OCI-LY3 (cell line): ENCODE measurements at regions not wholly inside any gene's neighbourhood (a gene's known extent, or its start where the extent isn't known, plus 50 kb on each side); places are given as distances from the start of the nearest gene placed in this dataset.

Experiments used
- H2AFZ ChIP-seq: fragments of 200-600, 300-600 bp; shearing (Covaris generic); 2 replicates; pipeline ENCODE4 v1.6.0; 2014; ENCODE audit warnings: antibody characterized with exemption, low read depth, low read length
- H3K27ac ChIP-seq: fragments of 200-600, 300-600 bp; sonication (generic); 2 replicates; pipeline ENCODE4 v1.5.1; 2014; ENCODE audit warnings: mild to moderate bottlenecking, low read length, moderate library complexity, mixed read lengths
- H3K27me3 ChIP-seq: fragments of 200-600, 300-600 bp; sonication (generic); 2 replicates; pipeline ENCODE4 v1.6.1; 2014; ENCODE audit warnings: low read depth, low read length, mixed read lengths
- H3K36me3 ChIP-seq: fragments of 200-600, 300-600 bp; sonication (generic); replicated peaks from 2 replicates; pipeline ENCODE3; 2014; ENCODE audit warnings: low read depth, low read length, mixed read lengths
- H3K4me1 ChIP-seq: fragments of 300-600, 200-600 bp; sonication (generic); 2 replicates; pipeline ENCODE4 v1.6.1; 2014; ENCODE audit warnings: low read length, mixed read lengths
- H3K4me2 ChIP-seq: fragments of 200-600, 300-600 bp; sonication (generic); 2 replicates; pipeline ENCODE4 v1.6.1; 2014; ENCODE audit warnings: low read length, mixed read lengths
- H3K4me3 ChIP-seq: fragments of 300-600, 200-600 bp; sonication (generic); 2 replicates; pipeline ENCODE4 v1.5.1; 2014; ENCODE audit warnings: antibody characterized with exemption, mild to moderate bottlenecking, low read length, moderate library complexity
- H3K79me2 ChIP-seq: fragments of 300-600, 200-600 bp; shearing (Covaris generic); 2 replicates; pipeline ENCODE4 v1.6.1; 2014; ENCODE audit warnings: mild to moderate bottlenecking, low read length, mixed read lengths
- H3K9ac ChIP-seq: fragments of 300-600, 200-600 bp; shearing (Covaris generic); 2 replicates; pipeline ENCODE4 v1.6.0; 2014; ENCODE audit warnings: mild to moderate bottlenecking, low read length, moderate library complexity
- H3K9me3 ChIP-seq: fragments of 200-600, 300-600 bp; shearing (Covaris generic); 2 replicates; pipeline ENCODE4 v1.6.1; 2014; ENCODE audit warnings: low read length, mixed read lengths; ENCODE audit not compliant: insufficient read depth
- H4K20me1 ChIP-seq: fragments of 200-600, 300-600 bp; sonication (generic); 2 replicates; pipeline ENCODE4 v1.6.1; 2016; ENCODE audit warnings: low read length, mixed read lengths; ENCODE audit not compliant: insufficient read depth
- EZH2phosphoT487 ChIP-seq: fragments of 200-600 bp; shearing (Covaris generic); IDR thresholded peaks from 2 replicates; pipeline ENCODE4 v1.6.1; 2018; ENCODE audit warnings: antibody characterized with exemption, mixed run types, low read depth
- TF ChIP-seq, protein P1 (sequence below): fragments of 200-600, 300-600 bp; sonication (generic); IDR thresholded peaks from 2 replicates; pipeline ENCODE4 v1.5.1; 2014; ENCODE audit warnings: antibody characterized with exemption, low read length, low read depth

DNA sequence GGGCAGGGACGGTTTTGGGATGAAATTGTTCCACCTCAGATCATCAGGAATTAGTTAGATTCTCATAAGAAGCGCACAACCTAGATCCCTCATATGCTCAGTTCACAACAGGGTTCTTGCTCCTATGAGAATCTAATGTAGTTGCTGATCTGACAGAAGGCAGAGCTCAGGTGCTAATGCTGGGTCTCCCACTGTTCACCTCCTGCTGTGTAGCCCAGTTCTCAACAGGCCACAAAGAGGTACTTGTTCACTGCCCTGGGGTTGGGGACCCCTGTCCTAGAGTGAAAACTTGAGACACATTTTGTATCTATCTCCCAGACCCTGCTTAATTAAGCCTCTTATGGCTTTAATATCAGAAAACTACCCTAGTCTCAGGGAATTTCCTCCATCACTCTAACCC is 966.0 kb downstream of the PCDH17 start:
- H3K4me3 ChIP-seq, result no peak overlapping the region
- no peak overlapping the region for H3K4me2 ChIP-seq

DNA sequence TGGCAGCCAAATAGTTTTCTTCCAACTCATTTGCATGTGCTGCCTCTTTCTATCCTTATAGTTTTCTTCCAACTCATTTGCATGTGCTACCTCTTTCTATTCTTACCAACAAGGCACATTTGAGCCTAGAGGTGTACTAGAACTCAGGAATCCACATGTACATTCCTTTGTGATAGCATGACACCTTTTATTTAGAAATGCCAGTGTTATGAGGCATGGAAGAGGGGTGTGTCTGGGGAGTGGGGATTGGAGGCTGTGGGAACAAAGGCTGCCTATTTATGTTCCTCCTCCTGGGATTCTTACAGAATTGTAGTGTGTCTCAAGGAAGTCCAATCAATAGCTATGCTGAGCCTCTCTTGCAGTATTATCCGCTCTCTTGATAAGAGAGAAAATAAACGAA is 966.7 kb downstream of the PCDH17 start:
- H3K4me1 ChIP-seq, result no peaks in the 10 kb centered on the region
- H2AFZ ChIP-seq, result no peak overlapping the region
- H3K4me3 ChIP-seq, result no peak overlapping the region
- no peaks in the 10 kb centered on the region for H3K79me2 ChIP-seq
- TF ChIP-seq, protein P1, sequence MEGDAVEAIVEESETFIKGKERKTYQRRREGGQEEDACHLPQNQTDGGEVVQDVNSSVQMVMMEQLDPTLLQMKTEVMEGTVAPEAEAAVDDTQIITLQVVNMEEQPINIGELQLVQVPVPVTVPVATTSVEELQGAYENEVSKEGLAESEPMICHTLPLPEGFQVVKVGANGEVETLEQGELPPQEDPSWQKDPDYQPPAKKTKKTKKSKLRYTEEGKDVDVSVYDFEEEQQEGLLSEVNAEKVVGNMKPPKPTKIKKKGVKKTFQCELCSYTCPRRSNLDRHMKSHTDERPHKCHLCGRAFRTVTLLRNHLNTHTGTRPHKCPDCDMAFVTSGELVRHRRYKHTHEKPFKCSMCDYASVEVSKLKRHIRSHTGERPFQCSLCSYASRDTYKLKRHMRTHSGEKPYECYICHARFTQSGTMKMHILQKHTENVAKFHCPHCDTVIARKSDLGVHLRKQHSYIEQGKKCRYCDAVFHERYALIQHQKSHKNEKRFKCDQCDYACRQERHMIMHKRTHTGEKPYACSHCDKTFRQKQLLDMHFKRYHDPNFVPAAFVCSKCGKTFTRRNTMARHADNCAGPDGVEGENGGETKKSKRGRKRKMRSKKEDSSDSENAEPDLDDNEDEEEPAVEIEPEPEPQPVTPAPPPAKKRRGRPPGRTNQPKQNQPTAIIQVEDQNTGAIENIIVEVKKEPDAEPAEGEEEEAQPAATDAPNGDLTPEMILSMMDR, result no peak
- no peak for TF ChIP-seq EZH2phosphoT487
- no peaks in the 10 kb centered on the region for H3K36me3 ChIP-seq
- H3K9me3 ChIP-seq, result no peaks in the 10 kb centered on the region
- no peak overlapping the region for H3K27ac ChIP-seq
- H3K9ac ChIP-seq, result no peak overlapping the region
- H3K4me2 ChIP-seq, result no peak overlapping the region
- H3K27me3 ChIP-seq, result no peaks in the 10 kb centered on the region
- H4K20me1 ChIP-seq, result no peaks in the 10 kb centered on the region

More for the DNA sequence above, 966.0 kb downstream of the PCDH17 start:
- Histone ChIP-seq H3K4me1 (no peaks in the 10 kb centered on the region), H3K9me3 (no peaks in the 10 kb centered on the region), H3K9ac (no peak overlapping the region), H3K27ac (no peak overlapping the region), H2AFZ (no peak overlapping the region), H3K79me2 (no peaks in the 10 kb centered on the region), H3K36me3 (no peaks in the 10 kb centered on the region), H4K20me1 (no peaks in the 10 kb centered on the region), H3K27me3 (no peaks in the 10 kb centered on the region)
- TF ChIP-seq EZH2phosphoT487, result no peak

DNA sequence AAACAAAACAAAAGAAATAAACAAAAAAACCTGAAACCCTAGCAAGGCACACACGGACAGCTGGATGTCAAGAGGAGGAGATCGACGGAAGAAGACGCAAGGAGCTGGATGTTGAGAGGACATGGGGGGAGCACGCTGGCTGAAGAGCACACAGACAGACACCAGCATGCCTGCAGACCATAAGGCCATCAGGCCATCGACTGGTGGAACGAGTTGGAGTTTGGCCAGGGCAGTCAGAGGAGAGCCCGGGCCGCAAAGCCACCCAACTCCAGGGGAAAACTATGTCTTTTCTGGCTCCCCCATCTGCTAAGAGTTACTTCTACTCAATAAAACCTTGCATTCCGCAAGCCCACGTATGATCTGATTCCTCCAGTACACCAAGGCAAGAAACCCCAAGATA is 979.6 kb downstream of the PCDH17 start:
- TF ChIP-seq EZH2phosphoT487, result no peak
- TF ChIP-seq, protein P1, result no peak
- Histone ChIP-seq H3K4me2 (no peak overlapping the region), H2AFZ (no peak overlapping the region), H3K4me1 (no peaks in the 10 kb centered on the region), H4K20me1 (no peaks in the 10 kb centered on the region), H3K4me3 (no peak overlapping the region), H3K9ac (no peak overlapping the region), H3K79me2 (no peaks in the 10 kb centered on the region), H3K36me3 (no peaks in the 10 kb centered on the region), H3K27ac (no peak overlapping the region), H3K9me3 (no peaks in the 10 kb centered on the region), H3K27me3 (no peaks in the 10 kb centered on the region)

DNA sequence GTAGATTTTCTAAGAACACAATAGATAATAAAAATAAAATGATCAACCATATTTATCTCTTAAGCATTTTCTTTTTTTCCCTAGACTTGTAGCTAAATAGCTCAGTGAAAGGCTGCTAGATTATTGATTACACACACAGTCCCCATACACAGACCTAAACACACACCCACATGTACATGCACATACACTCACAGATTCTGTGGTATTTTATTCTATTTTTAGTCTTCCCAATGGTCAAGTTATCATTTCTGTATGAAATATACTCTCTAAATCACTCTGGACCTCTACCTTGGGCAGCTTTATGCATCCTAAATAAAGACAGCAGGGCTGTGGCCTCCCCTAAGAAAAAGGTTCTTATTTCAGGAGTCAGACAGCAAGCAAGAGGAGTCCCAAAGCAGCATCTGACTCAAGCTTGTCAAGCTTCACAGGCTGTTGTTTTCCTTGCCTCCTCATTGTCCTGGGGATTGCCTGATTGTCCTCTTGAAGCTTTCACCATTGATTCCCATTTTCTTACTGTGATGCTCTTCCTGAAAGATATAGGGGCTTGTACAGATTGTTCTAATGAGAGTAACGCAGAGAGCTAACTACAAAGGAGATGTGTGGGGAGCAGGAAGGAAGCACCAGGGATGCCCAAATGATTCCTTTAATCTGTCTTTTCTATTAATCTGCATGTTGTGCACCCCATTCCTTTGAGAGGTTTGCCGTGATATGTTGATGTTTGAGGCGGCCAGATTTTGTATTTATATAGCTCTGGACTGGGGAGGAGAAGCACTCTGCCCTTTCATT is 986.5 kb downstream of the PCDH17 start:
- H3K9me3 ChIP-seq, result no peaks in the 10 kb centered on the region
- H3K27ac ChIP-seq, result no peak overlapping the region
- H3K27me3 ChIP-seq, result no peaks in the 10 kb centered on the region
- H3K36me3 ChIP-seq, result no peaks in the 10 kb centered on the region
- peaks cover 21% of the 10 kb centered on the region for H3K4me1 ChIP-seq
- no peak overlapping the region for H3K4me2 ChIP-seq
- no peak overlapping the region for H3K4me3 ChIP-seq
- no peak overlapping the region for H3K9ac ChIP-seq
- no peak for TF ChIP-seq EZH2phosphoT487
- TF ChIP-seq, protein P1, result no peak
- H2AFZ ChIP-seq, result 0 out of 2 replicates have a peak overlapping the region, but pooled peaks have one; percentile 16
- no peaks in the 10 kb centered on the region for H4K20me1 ChIP-seq
- no peaks in the 10 kb centered on the region for H3K79me2 ChIP-seq
